ENCODE measurements at regions not wholly inside any gene's neighbourhood (a gene's known extent, or its start where the extent isn't known, plus 50 kb on each side); places are given as distances from the start of the nearest gene placed in this dataset.
"Not testable (repeated sequence)": the region's sequence is repeated elsewhere in the genome, so short reads cannot be mapped to it uniquely, and the experiment has no call there.

GRCh38 chr11:72525466-72525865 is 91.1 kb upstream of the CLPB start:
- no peaks in the 10 kb centered on the region for H3K36me3 Mint-ChIP-seq (ENCODE audit: low read depth)
- H3K4me1 Mint-ChIP-seq (ENCODE audit: low read depth), result peaks cover 15% of the 10 kb centered on the region
- H3K4me3 Mint-ChIP-seq, result no peak overlapping the region
- H3K27me3 Mint-ChIP-seq (ENCODE audit: low read depth), result peaks cover 8% of the 10 kb centered on the region
- POLR2A ChIA-PET, result no interaction called here
- DNase-seq (no peak), ATAC-seq (no peak)
- CTCF ChIA-PET, result interaction anchor here (0.9 to 1.6 kb wide), 2 partner anchors 11 to 54 kb away, joined by 3 read pairs; no protein-coding TSS in a partner anchor
- H3K9me3 Mint-ChIP-seq (ENCODE audit: insufficient read depth), result no peaks in the 10 kb centered on the region
- no peak overlapping the region for H3K27ac Mint-ChIP-seq

- DNase-seq, result no peak
- Mint-ChIP-seq H3K36me3 (ENCODE audit: low read depth) (no peaks in the 10 kb centered on the region), H3K27me3 (ENCODE audit: low read depth) (peaks cover 4% of the 10 kb centered on the region), H3K4me1 (ENCODE audit: low read depth) (peaks cover 23% of the 10 kb centered on the region), H3K9me3 (ENCODE audit: insufficient read depth) (no peaks in the 10 kb centered on the region), H3K4me3 (no peak overlapping the region), H3K27ac (peak overlapping the region; percentile 1)
- ChIA-PET CTCF (interaction anchor here (1.5 to 1.6 kb wide), 2 partner anchors 12 to 54 kb away, joined by 3 to 4 read pairs; no protein-coding TSS in a partner anchor), POLR2A (no interaction called here)
- no peak for ATAC-seq
Observed at GRCh38 chr11:72524711-72525110, 90.4 kb upstream of the CLPB start.

- H3K36me3 Mint-ChIP-seq (ENCODE audit: low read depth), result no peaks in the 10 kb centered on the region
- H3K27me3 Mint-ChIP-seq (ENCODE audit: low read depth), result peaks cover 4% of the 10 kb centered on the region
- ChIA-PET CTCF (interaction anchor here (1.5 kb wide), 1 partner anchor 53 kb away, joined by 4 read pairs; no protein-coding TSS in a partner anchor), POLR2A (no interaction called here)
- ATAC-seq (no peak), DNase-seq (no peak)
- H3K4me3 Mint-ChIP-seq, result no peak overlapping the region
- H3K4me1 Mint-ChIP-seq (ENCODE audit: low read depth), result peaks cover 30% of the 10 kb centered on the region
- no peaks in the 10 kb centered on the region for H3K9me3 Mint-ChIP-seq (ENCODE audit: insufficient read depth)
- H3K27ac Mint-ChIP-seq, result no peak overlapping the region
Observed at GRCh38 chr11:72523991-72524390, 89.7 kb upstream of the CLPB start.

GRCh38 chr11:72522186-72522585 is 87.9 kb upstream of the CLPB start:
- CTCF ChIA-PET, result no interaction called here
- H3K4me1 Mint-ChIP-seq (ENCODE audit: low read depth), result peaks cover 31% of the 10 kb centered on the region
- peaks cover 2% of the 10 kb centered on the region for H3K27me3 Mint-ChIP-seq (ENCODE audit: low read depth)
- no peaks in the 10 kb centered on the region for H3K9me3 Mint-ChIP-seq (ENCODE audit: insufficient read depth)
- H3K4me3 Mint-ChIP-seq, result no peak overlapping the region
- ATAC-seq (no peak), DNase-seq (no peak)
- POLR2A ChIA-PET, result no interaction called here
- no peaks in the 10 kb centered on the region for H3K36me3 Mint-ChIP-seq (ENCODE audit: low read depth)
- no peak overlapping the region for H3K27ac Mint-ChIP-seq

GRCh38 chr11:72521664-72522063 is 87.3 kb upstream of the CLPB start:
- ATAC-seq (no peak), DNase-seq (no peak)
- Mint-ChIP-seq H3K9me3 (ENCODE audit: insufficient read depth) (no peaks in the 10 kb centered on the region), H3K27me3 (ENCODE audit: low read depth) (peaks cover 7% of the 10 kb centered on the region), H3K4me1 (ENCODE audit: low read depth) (peaks cover 31% of the 10 kb centered on the region), H3K27ac (no peak overlapping the region), H3K36me3 (ENCODE audit: low read depth) (no peaks in the 10 kb centered on the region), H3K4me3 (no peak overlapping the region)
- POLR2A ChIA-PET, result no interaction called here
- CTCF ChIA-PET, result no interaction called here

- DNase-seq (no peak), ATAC-seq (no peak)
- Mint-ChIP-seq H3K4me1 (ENCODE audit: low read depth) (peaks cover 31% of the 10 kb centered on the region), H3K36me3 (ENCODE audit: low read depth) (no peaks in the 10 kb centered on the region), H3K9me3 (ENCODE audit: insufficient read depth) (no peaks in the 10 kb centered on the region), H3K4me3 (no peak overlapping the region), H3K27ac (no peak overlapping the region), H3K27me3 (ENCODE audit: low read depth) (peaks cover 11% of the 10 kb centered on the region)
- CTCF ChIA-PET, result interaction anchor here (0.9 to 2.4 kb wide), 4 partner anchors 9 to 50 kb away, joined by 3 to 8 read pairs (median 4); no protein-coding TSS in a partner anchor
- POLR2A ChIA-PET, result interaction anchor here (1.6 kb wide), 1 partner anchor 11 kb away, joined by 4 read pairs; no protein-coding TSS in a partner anchor
Observed at GRCh38 chr11:72520815-72521214, 86.5 kb upstream of the CLPB start.

- ChIA-PET CTCF (interaction anchor here (1.1 to 2.4 kb wide), 3 partner anchors 10 to 49 kb away, joined by 3 to 8 read pairs (median 6); no protein-coding TSS in a partner anchor), POLR2A (interaction anchor here (1.6 kb wide), 1 partner anchor 10 kb away, joined by 4 read pairs; no protein-coding TSS in a partner anchor)
Observed at GRCh38 chr11:72519882-72520281, 85.6 kb upstream of the CLPB start.

GRCh38 chr11:72519220-72519881 is 85.0 kb upstream of the CLPB start:
- CTCF ChIA-PET, result interaction anchor here (1.5 to 2.4 kb wide), 2 partner anchors 35 to 48 kb away, joined by 6 to 8 read pairs; no protein-coding TSS in a partner anchor
- Mint-ChIP-seq H3K36me3 (ENCODE audit: low read depth) (no peaks in the 10 kb centered on the region), H3K4me1 (ENCODE audit: low read depth) (peaks cover 29% of the 10 kb centered on the region), H3K4me3 (peak overlapping the region; percentile 71), H3K27me3 (ENCODE audit: low read depth) (peaks cover 20% of the 10 kb centered on the region), H3K9me3 (ENCODE audit: insufficient read depth) (no peaks in the 10 kb centered on the region), H3K27ac (peak overlapping the region; percentile 88)
- ATAC-seq (peak; percentile 64), DNase-seq (peak; percentile 37)
- POLR2A ChIA-PET, result interaction anchor here (1.6 kb wide), 1 partner anchor 10 kb away, joined by 4 read pairs; no protein-coding TSS in a partner anchor

More at GRCh38 chr11:72519882-72520281, 85.6 kb upstream of the CLPB start:
- peak overlapping the region; percentile 88 for H3K27ac Mint-ChIP-seq
- peak; percentile 46 for DNase-seq
- H3K9me3 Mint-ChIP-seq (ENCODE audit: insufficient read depth); H3K36me3 Mint-ChIP-seq (ENCODE audit: low read depth): not testable (repeated sequence)
- H3K4me3 Mint-ChIP-seq, result peak overlapping the region; percentile 71
- peak; percentile 87 for ATAC-seq
- H3K27me3 Mint-ChIP-seq (ENCODE audit: low read depth), result peaks cover 18% of the 10 kb centered on the region
- H3K4me1 Mint-ChIP-seq (ENCODE audit: low read depth), result peaks cover 29% of the 10 kb centered on the region

- Mint-ChIP-seq H3K4me1 (ENCODE audit: low read depth) (peaks cover 4% of the 10 kb centered on the region), H3K27me3 (ENCODE audit: low read depth) (peaks cover 23% of the 10 kb centered on the region)
Observed at GRCh38 chr11:72514331-72514730, 80.0 kb upstream of the CLPB start.

GRCh38 chr11:72513411-72513810 is 79.1 kb upstream of the CLPB start:
- Mint-ChIP-seq H3K9me3 (ENCODE audit: insufficient read depth) (peaks cover 9% of the 10 kb centered on the region), H3K4me3 (no peak overlapping the region), H3K27ac (no peak overlapping the region), H3K4me1 (ENCODE audit: low read depth) (no peaks in the 10 kb centered on the region), H3K36me3 (ENCODE audit: low read depth) (no peaks in the 10 kb centered on the region), H3K27me3 (ENCODE audit: low read depth) (peaks cover 23% of the 10 kb centered on the region)
- POLR2A ChIA-PET, result no interaction called here
- CTCF ChIA-PET, result interaction anchor here (0.8 to 1.9 kb wide), 4 partner anchors 28 to 66 kb away, joined by 3 to 4 read pairs (median 4); no protein-coding TSS in a partner anchor
- ATAC-seq (no peak), DNase-seq (no peak)

More at GRCh38 chr11:72514331-72514730, 80.0 kb upstream of the CLPB start:
- Mint-ChIP-seq H3K9me3 (ENCODE audit: insufficient read depth) (peaks cover 9% of the 10 kb centered on the region), H3K4me3 (no peak overlapping the region), H3K36me3 (ENCODE audit: low read depth) (no peaks in the 10 kb centered on the region), H3K27ac (no peak overlapping the region)
- ChIA-PET POLR2A (no interaction called here), CTCF (no interaction called here)
- ATAC-seq (no peak), DNase-seq (no peak)

- H3K4me1 Mint-ChIP-seq (ENCODE audit: low read depth), result no peaks in the 10 kb centered on the region
- peak overlapping the region; percentile 61 for H3K27ac Mint-ChIP-seq
- ATAC-seq, result no peak
- H3K36me3 Mint-ChIP-seq (ENCODE audit: low read depth), result no peaks in the 10 kb centered on the region
- peaks cover 9% of the 10 kb centered on the region for H3K9me3 Mint-ChIP-seq (ENCODE audit: insufficient read depth)
- no peak overlapping the region for H3K4me3 Mint-ChIP-seq
- DNase-seq, result no peak
- ChIA-PET CTCF (interaction anchor here (0.8 to 1.9 kb wide), 4 partner anchors 29 to 66 kb away, joined by 3 to 4 read pairs (median 4); no protein-coding TSS in a partner anchor), POLR2A (no interaction called here)
- peaks cover 23% of the 10 kb centered on the region for H3K27me3 Mint-ChIP-seq (ENCODE audit: low read depth)
Observed at GRCh38 chr11:72512956-72513355, 78.6 kb upstream of the CLPB start.

- ATAC-seq (no peak), DNase-seq (no peak)
- POLR2A ChIA-PET, result interaction anchor here (0.7 kb wide), 1 partner anchor 55 kb away, joined by 3 read pairs; no protein-coding TSS in a partner anchor
- Mint-ChIP-seq H3K27ac (no peak overlapping the region), H3K27me3 (ENCODE audit: low read depth) (peaks cover 17% of the 10 kb centered on the region), H3K4me1 (ENCODE audit: low read depth) (no peaks in the 10 kb centered on the region), H3K9me3 (ENCODE audit: insufficient read depth) (peaks cover 9% of the 10 kb centered on the region), H3K36me3 (ENCODE audit: low read depth) (no peaks in the 10 kb centered on the region), H3K4me3 (no peak overlapping the region)
- CTCF ChIA-PET, result interaction anchor here (0.8 to 1.9 kb wide), 2 partner anchors 30 to 40 kb away, joined by 3 to 4 read pairs; no protein-coding TSS in a partner anchor
Observed at GRCh38 chr11:72511393-72512047, 77.2 kb upstream of the CLPB start.

Data from activated CD8-positive, alpha-beta T cell treated with anti-CD3 and anti-CD28 coated beads, Interleukin-2, amount 10 ng/mL, durations not matched to agents 7 days and 5 days (primary cell).